OCI-LY7 (cell line): ENCODE measurements at regions not wholly inside any gene's neighbourhood (a gene's known extent, or its start where the extent isn't known, plus 50 kb on each side); places are given as distances from the start of the nearest gene placed in this dataset.

Source experiments
- BruUV-seq: library from RNA; stranded (reverse); fragments of 400-500 nt; replicated peaks from 2 replicates; lab custom pipeline; 2021; lab: Mats Ljungman, UMichigan
- CTCF ChIA-PET: fragments of 300-600 bp; sonication (Branson Sonifier 250); formaldehyde crosslinking; loops from one replicate; lab custom pipeline; 2022; ENCODE audit warnings: antibody characterized with exemption; ENCODE audit not compliant: unreplicated experiment; lab: Charles Lee
- POLR2A ChIA-PET: fragments of 300-600 bp; sonication (Branson Sonifier 250); formaldehyde crosslinking; loops from one replicate; lab custom pipeline; 2022; ENCODE audit warnings: antibody characterized with exemption; lab: Charles Lee
- DNase-seq: peaks from one replicate; pipeline ENCODE4 v3.0.0-alpha.2; 2015; ENCODE audit warnings: low spot score
- H2AFZ ChIP-seq: fragments of 200-600 bp; sonication (generic), shearing (Covaris generic); 2 replicates; pipeline ENCODE4 v1.6.1; 2014; ENCODE audit warnings: mild to moderate bottlenecking, antibody characterized with exemption, low read length, moderate library complexity
- H3K27ac ChIP-seq: fragments of 200-600 bp; sonication (generic); 2 replicates; pipeline ENCODE4 v1.5.1; 2014; ENCODE audit warnings: mixed run types, low read depth, mild to moderate bottlenecking, moderate library complexity, low read length, inconsistent platforms; ENCODE audit not compliant: poor library complexity, severe bottlenecking
- H3K36me3 ChIP-seq: fragments of 200-600 bp; sonication (generic); 2 replicates; pipeline ENCODE4 v1.6.1; 2014; ENCODE audit warnings: mild to moderate bottlenecking, antibody characterized with exemption, low read length, moderate library complexity, mixed read lengths; ENCODE audit not compliant: insufficient read depth
- H3K4me1 ChIP-seq: fragments of 200-600 bp; sonication (generic); 2 replicates; pipeline ENCODE4 v1.5.1; 2014; ENCODE audit warnings: mild to moderate bottlenecking, low read length; ENCODE audit not compliant: insufficient read depth, poor library complexity, severe bottlenecking
- H3K4me2 ChIP-seq: fragments of 200-600 bp; sonication (generic); 2 replicates; pipeline ENCODE4 v1.6.1; 2014; ENCODE audit warnings: mild to moderate bottlenecking, low read length
- H3K4me3 ChIP-seq: fragments of 200-600 bp; sonication (generic); 2 replicates; pipeline ENCODE4 v1.5.1; 2014; ENCODE audit warnings: mild to moderate bottlenecking, low read depth, low read length; ENCODE audit not compliant: poor library complexity, severe bottlenecking
- H3K79me2 ChIP-seq: fragments of 200-600 bp; sonication (generic); 2 replicates; pipeline ENCODE4 v1.6.1; 2016; ENCODE audit warnings: low read depth, mild to moderate bottlenecking, low read length, moderate library complexity, mixed read lengths; ENCODE audit not compliant: insufficient read depth
- H3K9me2 ChIP-seq: fragments of 200-600 bp; sonication (generic); 2 replicates; pipeline ENCODE4 v1.6.1; 2016; ENCODE audit warnings: mild to moderate bottlenecking, low read length, mixed read lengths; ENCODE audit not compliant: insufficient read depth
- H3K9me3 ChIP-seq: fragments of 200-600 bp; sonication (generic); 2 replicates; pipeline ENCODE4 v1.6.1; 2014; ENCODE audit warnings: mild to moderate bottlenecking, mixed run types, low read length, mixed read lengths
- H4K20me1 ChIP-seq: fragments of 200-600 bp; sonication (generic); 2 replicates; pipeline ENCODE4 v1.6.1; 2014; ENCODE audit warnings: mild to moderate bottlenecking, antibody characterized with exemption, low read length, moderate library complexity, mixed read lengths; ENCODE audit not compliant: insufficient read depth
- EZH2phosphoT487 ChIP-seq: fragments of 200-600 bp; sonication (generic); IDR thresholded peaks from 2 replicates; pipeline ENCODE4 v1.6.1; 2018; ENCODE audit warnings: low read depth, borderline replicate concordance, mild to moderate bottlenecking, mixed run types, antibody characterized with exemption, low read length, moderate library complexity, mixed read lengths
- intact Hi-C: fragments of 100-400 bp; cut with micrococcal nuclease; formaldehyde crosslinking; loops from one replicate; pipeline ENCODE4 v1.10.0; 2022; ENCODE audit not compliant: unreplicated experiment
- TF ChIP-seq, protein P1 (sequence below): fragments of 200-600 bp; sonication (generic); conservative IDR thresholded peaks from 2 replicates; pipeline ENCODE4 v1.5.1; 2014; ENCODE audit warnings: mild to moderate bottlenecking, antibody characterized with exemption, low read length, moderate library complexity, mixed read lengths

DNA sequence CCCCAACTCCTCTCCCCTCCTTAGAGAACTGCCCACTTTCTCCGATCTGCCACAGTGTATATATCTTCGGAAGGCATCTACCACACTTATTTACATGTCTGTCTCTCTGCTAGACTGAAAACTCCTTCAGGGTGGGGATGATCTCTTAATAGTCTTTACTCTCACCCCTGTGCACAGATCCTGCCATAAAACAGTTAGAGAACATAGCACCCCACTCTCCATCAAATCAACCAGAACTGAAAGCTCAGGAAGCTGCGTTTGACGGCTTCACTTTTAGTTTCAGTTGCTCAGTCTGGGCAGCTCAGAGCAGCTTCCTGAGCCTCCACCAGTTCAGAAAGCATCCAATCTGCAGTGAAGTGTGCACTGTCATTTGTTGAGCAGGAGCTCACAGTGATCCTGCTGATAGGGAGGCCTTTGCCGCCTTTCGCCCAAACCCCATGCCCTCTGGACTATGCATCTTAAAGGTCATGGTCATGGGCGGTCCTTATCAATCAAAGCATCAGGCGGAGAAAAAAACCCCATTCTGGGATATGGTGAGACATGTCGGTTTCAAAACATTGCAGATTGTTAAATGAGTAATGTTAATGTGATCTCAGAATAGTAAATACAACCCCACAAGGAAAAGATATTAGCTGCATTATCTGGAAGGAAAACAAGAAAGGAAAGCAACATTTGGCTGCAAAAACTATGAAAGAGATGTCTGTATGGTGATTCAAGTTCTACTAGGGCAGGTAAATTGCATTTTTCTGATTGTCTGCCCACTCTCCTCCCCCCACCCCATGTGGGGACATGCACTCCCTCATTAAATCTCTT lies 167.1 kb upstream of the ADO start:
- Histone ChIP-seq H3K4me1 (peaks cover 87% of the 10 kb centered on the region), H4K20me1 (no peaks in the 10 kb centered on the region), H3K79me2 (no peaks in the 10 kb centered on the region), H3K36me3 (no peaks in the 10 kb centered on the region), H3K9me2 (no peaks in the 10 kb centered on the region), H2AFZ (peak overlapping the region; percentile 81), H3K9me3 (no peaks in the 10 kb centered on the region), H3K27ac (peak overlapping the region; percentile 90), H3K4me3 (peak overlapping the region; percentile 63), H3K4me2 (peak overlapping the region; percentile 75)
- CTCF ChIA-PET: interaction anchor here (0.6 to 3.1 kb wide), 7 partner anchors 11 to 180 kb away, joined by 3 to 15 read pairs (median 3); partner anchors contain the start of genes ADO and EGR2
- TF ChIP-seq EZH2phosphoT487: no peak
- TF ChIP-seq, protein P1, sequence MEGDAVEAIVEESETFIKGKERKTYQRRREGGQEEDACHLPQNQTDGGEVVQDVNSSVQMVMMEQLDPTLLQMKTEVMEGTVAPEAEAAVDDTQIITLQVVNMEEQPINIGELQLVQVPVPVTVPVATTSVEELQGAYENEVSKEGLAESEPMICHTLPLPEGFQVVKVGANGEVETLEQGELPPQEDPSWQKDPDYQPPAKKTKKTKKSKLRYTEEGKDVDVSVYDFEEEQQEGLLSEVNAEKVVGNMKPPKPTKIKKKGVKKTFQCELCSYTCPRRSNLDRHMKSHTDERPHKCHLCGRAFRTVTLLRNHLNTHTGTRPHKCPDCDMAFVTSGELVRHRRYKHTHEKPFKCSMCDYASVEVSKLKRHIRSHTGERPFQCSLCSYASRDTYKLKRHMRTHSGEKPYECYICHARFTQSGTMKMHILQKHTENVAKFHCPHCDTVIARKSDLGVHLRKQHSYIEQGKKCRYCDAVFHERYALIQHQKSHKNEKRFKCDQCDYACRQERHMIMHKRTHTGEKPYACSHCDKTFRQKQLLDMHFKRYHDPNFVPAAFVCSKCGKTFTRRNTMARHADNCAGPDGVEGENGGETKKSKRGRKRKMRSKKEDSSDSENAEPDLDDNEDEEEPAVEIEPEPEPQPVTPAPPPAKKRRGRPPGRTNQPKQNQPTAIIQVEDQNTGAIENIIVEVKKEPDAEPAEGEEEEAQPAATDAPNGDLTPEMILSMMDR: no peak
- intact Hi-C loops: loop anchor here (1.0 to 10.0 kb wide), 4 partner anchors 16 to 627 kb away; partner anchors contain the start of genes ADO and EGR2
- POLR2A ChIA-PET: interaction anchor here (0.7 to 4.9 kb wide), 16 partner anchors 12 to 530 kb away, joined by 3 to 80 read pairs (median 4); partner anchors contain the start of gene ADO
- no TSS peak for BruUV-seq
- DNase-seq: peak; percentile 82

DNA sequence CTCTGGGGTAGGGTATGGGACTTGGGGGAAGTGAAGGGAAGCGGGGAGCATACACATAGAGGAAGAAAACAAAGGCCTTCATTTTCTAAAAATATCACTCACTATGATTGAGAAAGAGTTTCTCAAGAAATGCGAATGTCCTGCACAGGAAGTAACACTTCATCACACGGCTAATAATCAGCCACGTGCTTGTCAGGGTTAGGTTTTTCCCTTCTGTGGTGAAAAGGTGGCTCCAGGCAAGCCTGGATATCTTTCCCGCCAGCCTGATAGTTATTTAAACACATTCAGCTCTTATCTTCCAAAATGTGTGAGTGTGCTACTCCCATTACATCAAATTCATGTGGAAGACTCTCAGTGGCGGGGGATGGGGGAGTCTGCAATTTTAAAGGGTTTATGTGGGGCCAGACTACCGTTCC lies 166.4 kb upstream of the ADO start:
- CTCF ChIA-PET: interaction anchor here (0.6 to 3.1 kb wide), 3 partner anchors 10 to 178 kb away, joined by 3 to 15 read pairs (median 4); partner anchors contain the start of gene EGR2
- peak overlapping the region; percentile 75 for H3K4me2 ChIP-seq

More for the DNA sequence above, 166.4 kb upstream of the ADO start:
- H3K36me3 ChIP-seq: no peaks in the 10 kb centered on the region
- H3K4me3 ChIP-seq: peak overlapping the region; percentile 63
- H3K27ac ChIP-seq: peak overlapping the region; percentile 90
- H3K9me3 ChIP-seq: no peaks in the 10 kb centered on the region
- H3K9me2 ChIP-seq: no peaks in the 10 kb centered on the region
- H2AFZ ChIP-seq: peak overlapping the region; percentile 81
- no TSS peak for BruUV-seq
- peaks cover 81% of the 10 kb centered on the region for H3K4me1 ChIP-seq
- POLR2A ChIA-PET: interaction anchor here (0.7 to 4.9 kb wide), 16 partner anchors 12 to 530 kb away, joined by 3 to 80 read pairs (median 4); partner anchors contain the start of gene ADO
- DNase-seq: peak; percentile 63
- no peaks in the 10 kb centered on the region for H3K79me2 ChIP-seq
- no peak for TF ChIP-seq EZH2phosphoT487
- TF ChIP-seq, protein P1: no peak
- H4K20me1 ChIP-seq: no peaks in the 10 kb centered on the region
- intact Hi-C loops: loop anchor here (10.0 kb wide), 1 partner anchor 627 kb away; no protein-coding TSS in a partner anchor
